Activated T-cell treated with anti-CD3 and anti-CD28 coated beads for 24 hours (primary cell): ENCODE measurements at regions not wholly inside any gene's neighbourhood (a gene's known extent, or its start where the extent isn't known, plus 50 kb on each side); places are given as distances from the start of the nearest gene placed in this dataset.

Experiments
- DNase-seq: peaks from one replicate; pipeline ENCODE4 v3.0.0-alpha.2; 2020; ENCODE audit warnings: low read depth

DNA sequence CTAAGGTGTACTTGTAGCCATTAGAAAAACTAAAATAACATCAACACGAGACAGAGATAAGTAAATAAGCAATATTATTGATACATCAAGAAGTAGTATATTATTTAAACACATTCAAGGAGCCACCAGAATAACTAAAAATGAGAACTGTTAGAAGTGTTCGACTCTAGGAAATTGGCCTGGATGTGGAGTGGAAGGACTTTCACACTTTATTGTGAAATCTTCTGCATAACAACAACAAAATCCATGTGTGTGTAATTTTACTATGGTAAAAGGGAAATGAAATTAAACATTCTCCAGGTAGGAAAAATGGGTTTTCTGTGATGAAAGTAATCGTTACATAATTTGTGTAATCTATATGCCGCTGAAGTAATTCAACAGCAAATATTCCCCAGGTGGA, 96.3 kb upstream of the RNF152 start:
- no peak for DNase-seq

DNA sequence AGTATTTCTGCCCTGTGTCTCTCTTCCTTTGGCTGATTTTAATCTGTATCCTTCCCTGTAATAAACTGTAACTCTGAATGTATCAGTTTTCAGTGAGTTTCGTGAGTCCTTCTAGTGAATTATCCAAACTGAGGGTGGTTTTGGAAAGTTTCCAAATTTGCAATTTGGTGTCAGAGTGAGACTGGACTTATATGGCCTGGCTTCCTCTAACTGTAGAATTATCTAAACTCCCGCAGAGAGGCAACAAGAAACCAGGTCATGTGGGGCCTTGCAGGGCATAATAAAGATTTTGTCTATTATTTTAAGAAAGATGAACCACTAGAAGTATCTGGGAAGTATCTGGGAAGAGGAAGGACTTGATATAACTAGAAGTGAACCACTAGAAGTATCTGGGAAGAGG, 95.3 kb upstream of the RNF152 start:
- DNase-seq, result no peak

- DNase-seq, result no peak
Measured at GRCh38 chr18:61985681-61986080, 92.9 kb upstream of the RNF152 start.

GRCh38 chr18:61984349-61984748, 91.5 kb upstream of the RNF152 start:
- DNase-seq, result no peak

- DNase-seq, result no peak
Measured at GRCh38 chr18:61982475-61982874, 89.7 kb upstream of the RNF152 start.

GRCh38 chr18:61980355-61980754, 87.5 kb upstream of the RNF152 start:
- DNase-seq, result no peak

- peak; percentile 30 for DNase-seq
Measured at GRCh38 chr18:61975526-61976326, 82.9 kb upstream of the RNF152 start.

DNA sequence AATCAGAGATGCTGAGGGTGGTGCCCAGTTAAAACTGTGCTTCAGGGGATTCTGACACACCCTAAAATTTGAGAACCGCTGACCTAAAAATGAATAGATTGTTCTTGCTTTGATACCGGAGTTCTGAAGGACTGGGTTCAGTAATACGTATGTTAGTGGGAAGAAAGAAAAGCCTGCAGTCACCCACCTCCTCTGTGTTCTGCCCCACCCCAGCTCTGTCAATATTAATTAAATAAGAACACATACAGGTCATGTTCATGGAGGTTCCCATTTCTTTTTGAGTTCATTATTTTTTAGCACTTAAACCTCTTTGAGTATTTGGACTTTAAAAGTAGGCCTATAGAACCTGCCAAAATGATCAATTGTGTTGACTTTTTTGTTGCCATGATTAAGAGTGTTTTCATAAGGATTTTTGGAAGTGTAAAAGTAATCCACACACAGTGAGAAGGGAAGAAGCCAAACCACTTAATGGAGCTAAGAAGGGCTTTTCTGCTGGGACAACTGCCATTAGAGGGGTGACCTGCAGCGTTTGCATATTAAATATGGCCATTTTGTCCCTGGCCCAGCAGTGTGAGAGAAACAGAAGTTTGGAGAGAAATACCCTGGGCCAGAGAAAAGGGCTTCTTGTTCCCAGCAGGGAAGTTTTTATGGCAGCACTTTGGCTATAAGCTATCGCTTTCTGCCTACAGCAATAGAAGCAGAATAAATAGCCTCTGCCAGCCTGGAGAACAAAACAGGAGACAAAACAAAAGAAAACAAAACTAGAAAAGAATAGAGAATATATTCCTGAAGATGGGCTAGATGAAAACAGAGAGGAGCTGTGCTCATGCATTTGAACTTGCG, 80.7 kb upstream of the RNF152 start:
- DNase-seq, result no peak

DNA sequence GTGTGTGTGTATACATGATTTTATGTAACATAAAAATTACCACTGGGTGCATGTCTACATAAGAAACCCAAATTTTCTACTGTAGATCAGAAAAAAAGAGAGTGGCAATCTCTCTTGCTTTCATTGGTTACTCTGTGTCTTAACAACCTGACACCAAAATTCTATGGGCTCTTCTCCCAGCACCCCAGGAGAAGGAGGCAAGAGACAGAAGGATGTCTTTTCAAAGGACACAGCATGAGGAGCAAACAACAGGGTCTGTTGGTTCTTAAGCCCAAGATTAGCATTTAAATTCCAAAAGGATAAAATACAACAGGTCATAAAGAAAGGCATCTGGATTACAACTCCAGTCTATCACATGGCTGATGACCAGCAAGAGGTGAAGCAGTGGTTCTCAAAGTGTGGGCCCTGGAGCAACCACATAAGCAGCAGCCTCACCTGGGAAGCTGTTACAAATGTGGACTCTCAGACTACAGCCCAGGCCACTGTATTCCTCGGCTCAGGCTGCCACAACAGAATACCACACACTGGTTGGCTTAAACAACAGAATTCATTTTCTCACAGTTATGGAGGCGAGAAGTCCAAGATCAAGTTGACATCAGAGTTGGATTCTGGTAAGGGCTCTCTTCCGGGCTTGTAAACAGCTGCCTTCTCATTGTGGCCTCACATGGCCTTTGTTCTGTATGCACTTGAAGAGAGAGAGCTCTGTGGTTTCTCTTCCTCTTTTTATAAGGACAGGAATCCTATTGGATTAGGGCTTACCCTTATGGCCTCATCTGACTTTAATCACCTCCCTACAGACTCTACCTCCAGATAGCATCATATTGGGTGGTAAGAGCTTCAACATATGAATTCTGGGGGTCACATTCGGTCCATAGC, 79.8 kb upstream of the RNF152 start:
- no peak for DNase-seq

- no peak for DNase-seq
Measured at GRCh38 chr18:61967252-61967891, 74.6 kb upstream of the RNF152 start.

- no peak for DNase-seq
Measured at GRCh38 chr18:61965311-61965710, 72.5 kb upstream of the RNF152 start.

GRCh38 chr18:61964616-61965015, 71.8 kb upstream of the RNF152 start:
- no peak for DNase-seq

DNA sequence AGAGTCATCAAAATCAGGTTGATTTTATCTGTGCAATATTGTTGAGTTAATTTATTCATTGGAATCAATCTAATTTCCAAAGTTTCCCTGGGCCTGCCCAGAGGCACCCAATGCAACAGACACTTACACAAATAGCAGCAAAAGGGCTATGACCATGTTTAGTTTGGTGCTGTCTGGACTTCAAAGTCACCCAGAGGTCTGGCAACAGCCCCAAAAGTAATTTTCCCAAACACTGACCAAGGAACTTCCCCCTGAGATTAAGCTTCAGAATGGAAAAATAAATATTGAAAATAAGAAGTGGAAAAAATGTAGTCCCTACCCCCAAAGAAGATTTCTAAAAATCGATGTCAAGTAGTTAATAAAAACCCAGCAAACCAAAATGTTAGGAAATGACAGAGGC, 70.9 kb upstream of the RNF152 start:
- DNase-seq, result no peak

DNA sequence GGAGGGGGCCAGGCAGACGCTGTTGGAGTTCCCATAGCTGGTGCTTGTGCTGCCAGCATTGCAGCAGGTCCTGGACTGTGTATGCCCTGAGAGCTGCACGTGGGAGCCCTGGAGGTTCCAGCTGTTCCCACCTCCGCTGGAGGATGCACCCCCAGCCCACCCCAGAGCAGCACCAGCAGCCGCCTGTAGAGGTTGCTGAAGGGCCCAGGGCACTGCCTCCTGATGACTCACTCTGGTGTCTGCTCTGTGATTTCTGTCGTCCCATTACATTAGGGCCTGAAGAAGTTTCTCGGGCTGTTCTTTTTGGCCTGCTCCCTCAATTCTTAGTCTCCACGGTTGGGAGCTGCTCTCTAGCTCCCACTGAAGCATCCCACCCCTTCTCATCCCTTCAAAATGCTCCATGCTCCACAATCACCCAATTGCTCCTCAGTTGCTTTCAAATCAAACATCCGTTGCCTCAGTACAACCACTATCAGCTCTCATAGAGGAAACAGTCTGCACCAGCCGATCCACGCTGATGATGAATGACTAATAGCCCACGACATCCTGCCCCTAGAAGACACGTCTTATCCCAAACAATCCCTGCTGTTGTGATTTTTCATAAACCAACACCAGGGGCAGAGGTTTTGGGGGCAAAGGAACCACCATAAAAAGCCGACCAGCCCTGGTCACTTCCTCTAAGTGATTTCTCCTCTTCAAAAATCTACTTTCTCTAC, 65.2 kb upstream of the RNF152 start:
- DNase-seq, result no peak

DNA sequence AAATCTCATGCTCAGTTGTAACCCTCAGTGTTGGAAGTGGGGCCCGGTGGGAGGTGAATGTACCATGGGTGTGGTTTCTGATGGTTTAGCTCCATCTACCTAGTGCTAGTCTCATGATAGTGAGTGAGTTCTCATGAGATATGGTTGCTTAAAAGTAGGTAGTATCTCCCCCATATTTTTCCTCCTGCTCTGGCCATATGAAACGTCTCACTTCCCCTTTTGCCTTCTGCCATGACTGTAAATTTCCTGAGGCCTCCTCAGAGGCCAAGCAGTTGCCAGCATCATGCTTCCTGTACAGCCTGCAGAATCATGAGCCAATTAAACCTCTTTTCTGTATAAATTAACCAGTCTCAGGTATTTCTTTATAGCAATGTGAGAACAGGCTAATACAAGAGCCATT, 62.8 kb upstream of the RNF152 start:
- no peak for DNase-seq

GRCh38 chr18:61954096-61954746, 61.4 kb upstream of the RNF152 start:
- no peak for DNase-seq

GRCh38 chr18:61953641-61954040, 60.8 kb upstream of the RNF152 start:
- no peak for DNase-seq

DNA sequence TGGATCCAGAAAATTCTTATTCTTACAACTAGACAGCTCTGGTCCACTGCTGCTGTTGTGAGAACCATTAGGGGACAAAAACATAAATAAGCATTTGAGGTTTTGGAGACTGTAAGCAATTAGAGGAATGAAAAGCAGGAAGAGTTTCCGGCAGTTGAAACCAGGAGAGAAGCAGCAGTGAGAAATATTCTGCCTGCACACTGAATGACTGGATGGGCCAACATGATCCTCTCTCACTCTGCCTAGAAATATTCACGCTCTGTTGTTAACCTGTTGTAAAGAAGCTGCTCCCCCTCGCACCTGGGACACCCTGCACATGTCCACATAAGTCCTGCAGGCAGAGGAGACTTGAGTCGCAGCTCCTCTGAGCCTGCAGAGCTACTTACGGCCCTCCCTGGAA, 60.4 kb upstream of the RNF152 start:
- no peak for DNase-seq

GRCh38 chr18:61951396-61951795, 58.6 kb upstream of the RNF152 start:
- no peak for DNase-seq

DNA sequence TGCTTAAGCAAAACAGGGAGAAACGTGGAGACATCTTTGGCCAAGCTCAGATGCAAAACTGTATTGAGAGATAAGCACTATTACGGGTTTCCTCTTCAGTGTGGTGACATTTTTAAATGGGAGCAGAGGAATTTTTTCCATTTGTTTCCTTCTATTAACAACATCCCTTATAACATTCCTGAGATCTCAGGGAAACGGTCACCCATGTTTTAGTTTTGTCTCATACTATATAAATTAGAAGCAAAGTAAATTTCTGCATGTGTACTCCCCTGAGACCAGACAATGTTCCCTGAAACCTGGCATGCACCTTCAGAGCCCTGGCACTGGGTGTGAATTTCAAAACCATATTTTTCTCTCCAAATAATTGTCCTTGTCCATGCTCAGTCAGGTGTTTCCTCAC, 57.6 kb upstream of the RNF152 start:
- DNase-seq, result no peak

DNA sequence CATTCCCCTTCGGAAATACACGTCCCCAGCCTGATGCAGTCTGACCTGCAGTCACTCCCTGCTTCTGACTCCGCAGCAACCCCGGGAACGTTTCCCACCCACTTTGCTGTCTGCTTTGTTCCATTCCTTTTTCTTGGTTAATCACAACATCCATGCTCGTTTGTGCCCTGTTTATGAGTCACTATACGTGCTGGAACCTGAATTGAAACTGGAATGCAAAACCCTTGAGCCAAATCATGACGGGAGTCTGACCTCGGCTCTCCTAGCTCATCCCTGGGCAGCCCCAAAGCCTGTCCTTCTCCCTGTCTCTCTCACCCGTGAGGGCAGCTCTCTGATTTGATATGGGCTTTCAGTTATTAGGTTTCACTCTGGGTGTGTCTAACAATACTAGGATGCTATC, 57.1 kb upstream of the RNF152 start:
- no peak for DNase-seq
